ENCODE measurements at regions not wholly inside any gene's neighbourhood (a gene's known extent, or its start where the extent isn't known, plus 50 kb on each side); places are given as distances from the start of the nearest gene placed in this dataset.
A peak's percentile ranks its signal among the peaks of the same experiment; 100 is the strongest.

DNA sequence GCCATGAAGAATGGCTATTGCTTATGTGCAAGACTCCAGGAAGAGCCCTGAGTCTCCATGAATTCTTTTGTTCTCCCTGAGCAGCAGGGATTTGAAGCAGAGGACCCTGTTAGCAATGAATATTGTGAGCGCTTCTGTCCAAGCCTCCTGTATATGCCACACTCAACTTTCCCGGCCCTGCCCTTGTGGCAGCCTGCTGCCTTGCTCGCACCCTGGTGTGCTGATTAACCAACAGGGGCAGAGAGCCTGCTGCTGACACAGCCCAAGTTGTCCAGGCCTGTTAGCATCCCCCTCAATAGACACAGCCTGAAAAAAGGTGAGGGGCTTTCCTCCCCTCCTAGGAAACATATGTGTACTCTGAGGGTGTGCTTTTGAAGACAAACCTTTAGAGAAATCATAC is 131.4 kb downstream of the BMP2 start:
- H2BK15ac ChIP-seq (ENCODE audit: low read length): no peak overlapping the region
- no peak overlapping the region for H3K4ac ChIP-seq (ENCODE audit: low read length)
- no peak for DNase-seq (ENCODE audit: low spot score)
- no peak overlapping the region for H2BK12ac ChIP-seq (ENCODE audit: low read length)
- no peak overlapping the region for H2AFZ ChIP-seq (ENCODE audit: low read length)
- H4K8ac ChIP-seq (ENCODE audit: low read depth, low read length): no peak overlapping the region
- H3K79me1 ChIP-seq (ENCODE audit: low read depth, low read length): no peaks in the 10 kb centered on the region
- no peak overlapping the region for H3K9ac ChIP-seq (ENCODE audit: low read depth, low read length, poor library complexity)
- H3K4me1 ChIP-seq (ENCODE audit: control insufficient read depth in 2 of 2, insufficient read depth in 1 of 2, low read depth in 1 of 2, low read length in 2 of 2): peaks cover 0 to 5% of the 10 kb centered on the region in 2 donors
- no peak overlapping the region for H2AK5ac ChIP-seq (ENCODE audit: low read depth, low read length)
- no CpG with 5 or more reads among the region's 3 CpGs for WGBS, 2 donors (ENCODE audit: extremely low coverage in 2 of 2, insufficient read length in 2 of 2, insufficient replicate concordance in 1 of 2)
- H4K91ac ChIP-seq (ENCODE audit: low read depth, low read length, poor library complexity): no peak overlapping the region
- no peaks in the 10 kb centered on the region for H3K36me3 ChIP-seq (replicated peaks in 1 of 2; ENCODE audit: control insufficient read depth in 2 of 2, insufficient read depth in 2 of 2, low read length in 2 of 2)
- no peak overlapping the region for H3K18ac ChIP-seq (ENCODE audit: low read length)
- no peak overlapping the region for H3K23ac ChIP-seq (ENCODE audit: low read depth, low read length, poor library complexity)
- H3K27me3 ChIP-seq (ENCODE audit: control insufficient read depth in 3 of 3, insufficient read depth in 3 of 3, low read depth in 1 of 3, low read length in 3 of 3): no peaks in the 10 kb centered on the region
- no peak overlapping the region for H3K27ac ChIP-seq (replicated peaks; ENCODE audit: low read length)
- H3K4me2 ChIP-seq (ENCODE audit: insufficient read depth, low read length, poor library complexity, severe bottlenecking): no peak overlapping the region
- H2BK5ac ChIP-seq (ENCODE audit: low read length): no peak overlapping the region
- no peak overlapping the region for H2BK120ac ChIP-seq (ENCODE audit: low read depth, low read length)
- H3K14ac ChIP-seq (ENCODE audit: low read length): no peak overlapping the region
- no peak overlapping the region for H3K4me3 ChIP-seq (ENCODE audit: low read length in 2 of 2)
- no peaks in the 10 kb centered on the region for H3K9me3 ChIP-seq (replicated peaks in 1 of 2; ENCODE audit: control insufficient read depth in 2 of 2, insufficient read depth in 1 of 2, low read depth in 1 of 2, low read length in 2 of 2)

DNA sequence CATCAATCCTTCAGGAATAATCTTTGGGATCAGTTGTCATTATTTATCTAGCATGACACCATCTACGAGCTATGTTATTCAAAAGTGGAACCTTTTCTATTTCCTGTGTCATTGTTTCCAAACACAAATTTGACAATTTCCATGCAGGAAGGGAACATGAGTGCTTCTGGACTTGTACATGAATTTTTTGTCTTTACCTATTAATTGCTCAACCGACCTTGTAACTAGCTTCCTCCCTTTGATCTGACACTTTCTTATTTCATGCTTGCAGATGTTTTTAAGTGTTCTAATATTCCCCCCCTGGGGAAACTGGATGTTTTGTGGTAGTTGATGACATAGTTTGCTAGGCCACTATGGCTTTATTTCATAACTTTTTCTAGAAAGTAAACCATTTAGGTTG is 139.4 kb downstream of the BMP2 start:
- no peak overlapping the region for H2BK5ac ChIP-seq (ENCODE audit: low read length)
- no peak overlapping the region for H3K18ac ChIP-seq (ENCODE audit: low read length)
- H3K4me2 ChIP-seq (ENCODE audit: insufficient read depth, low read length, poor library complexity, severe bottlenecking): no peak overlapping the region
- H3K4me1 ChIP-seq (ENCODE audit: control insufficient read depth in 2 of 2, insufficient read depth in 1 of 2, low read depth in 1 of 2, low read length in 2 of 2): peaks cover 0 to 1% of the 10 kb centered on the region in 2 donors
- H4K91ac ChIP-seq (ENCODE audit: low read depth, low read length, poor library complexity): no peak overlapping the region
- H3K79me1 ChIP-seq (ENCODE audit: low read depth, low read length): no peaks in the 10 kb centered on the region
- no peak overlapping the region for H3K4ac ChIP-seq (ENCODE audit: low read length)
- no peaks in the 10 kb centered on the region for H3K9me3 ChIP-seq (replicated peaks in 1 of 2; ENCODE audit: control insufficient read depth in 2 of 2, insufficient read depth in 1 of 2, low read depth in 1 of 2, low read length in 2 of 2)
- H2BK12ac ChIP-seq (ENCODE audit: low read length): no peak overlapping the region
- no peak overlapping the region for H2AFZ ChIP-seq (ENCODE audit: low read length)
- H3K23ac ChIP-seq (ENCODE audit: low read depth, low read length, poor library complexity): no peak overlapping the region
- H3K4me3 ChIP-seq (ENCODE audit: low read length in 2 of 2): no peak overlapping the region
- no peak overlapping the region for H2BK15ac ChIP-seq (ENCODE audit: low read length)
- no peak overlapping the region for H4K8ac ChIP-seq (ENCODE audit: low read depth, low read length)
- no peak overlapping the region for H2AK5ac ChIP-seq (ENCODE audit: low read depth, low read length)
- H2BK120ac ChIP-seq (ENCODE audit: low read depth, low read length): no peak overlapping the region
- WGBS, 2 donors (ENCODE audit: extremely low coverage in 2 of 2, insufficient read length in 2 of 2, insufficient replicate concordance in 1 of 2): no CpG with 5 or more reads among the region's 2 CpGs
- H3K27me3 ChIP-seq (ENCODE audit: control insufficient read depth in 3 of 3, insufficient read depth in 3 of 3, low read depth in 1 of 3, low read length in 3 of 3): no peaks in the 10 kb centered on the region
- H3K9ac ChIP-seq (ENCODE audit: low read depth, low read length, poor library complexity): no peak overlapping the region
- no peaks in the 10 kb centered on the region for H3K36me3 ChIP-seq (replicated peaks in 1 of 2; ENCODE audit: control insufficient read depth in 2 of 2, insufficient read depth in 2 of 2, low read length in 2 of 2)
- H3K14ac ChIP-seq (ENCODE audit: low read length): no peak overlapping the region
- no peak for DNase-seq (ENCODE audit: low spot score)
- no peak overlapping the region for H3K27ac ChIP-seq (replicated peaks; ENCODE audit: low read length)

DNA sequence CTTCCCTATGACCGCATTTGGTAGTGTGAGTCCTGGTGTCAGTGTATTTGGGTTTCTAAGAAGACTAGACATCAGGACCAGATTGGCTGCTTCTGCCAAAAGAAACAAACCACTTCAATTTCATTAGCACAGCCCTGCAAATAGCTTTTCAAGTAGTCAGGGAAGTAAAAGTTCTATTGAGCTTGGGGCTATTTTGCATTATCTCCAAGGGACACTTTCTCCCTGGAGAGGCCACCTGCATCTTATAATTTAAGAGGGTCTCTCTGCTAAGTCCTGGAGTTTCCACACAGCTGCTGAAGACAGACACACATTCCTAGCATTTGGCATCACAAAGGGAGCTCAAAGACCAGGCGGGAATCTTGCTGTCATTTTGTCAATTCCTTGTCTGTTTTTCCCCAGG is 141.2 kb downstream of the BMP2 start:
- Histone ChIP-seq H3K79me1 (ENCODE audit: low read depth, low read length) (no peaks in the 10 kb centered on the region), H3K4me2 (ENCODE audit: insufficient read depth, low read length, poor library complexity, severe bottlenecking) (no peak overlapping the region), H2AFZ (ENCODE audit: low read length) (no peak overlapping the region), H4K91ac (ENCODE audit: low read depth, low read length, poor library complexity) (no peak overlapping the region), H3K4me3 (ENCODE audit: low read length in 2 of 2) (no peak overlapping the region), H2BK15ac (ENCODE audit: low read length) (no peak overlapping the region), H3K4me1 (ENCODE audit: control insufficient read depth in 2 of 2, insufficient read depth in 1 of 2, low read depth in 1 of 2, low read length in 2 of 2) (peaks cover 0 to 1% of the 10 kb centered on the region in 2 donors), H3K9ac (ENCODE audit: low read depth, low read length, poor library complexity) (no peak overlapping the region), H2BK5ac (ENCODE audit: low read length) (no peak overlapping the region), H2AK5ac (ENCODE audit: low read depth, low read length) (no peak overlapping the region), H3K36me3 (replicated peaks in 1 of 2; ENCODE audit: control insufficient read depth in 2 of 2, insufficient read depth in 2 of 2, low read length in 2 of 2) (no peaks in the 10 kb centered on the region), H4K8ac (ENCODE audit: low read depth, low read length) (no peak overlapping the region), H3K27me3 (ENCODE audit: control insufficient read depth in 3 of 3, insufficient read depth in 3 of 3, low read depth in 1 of 3, low read length in 3 of 3) (no peaks in the 10 kb centered on the region), H3K27ac (replicated peaks; ENCODE audit: low read length) (peak overlapping the region; percentile 2), H2BK120ac (ENCODE audit: low read depth, low read length) (no peak overlapping the region), H3K14ac (ENCODE audit: low read length) (no peak overlapping the region), H3K18ac (ENCODE audit: low read length) (no peak overlapping the region), H2BK12ac (ENCODE audit: low read length) (no peak overlapping the region), H3K4ac (ENCODE audit: low read length) (no peak overlapping the region), H3K23ac (ENCODE audit: low read depth, low read length, poor library complexity) (no peak overlapping the region), H3K9me3 (replicated peaks in 1 of 2; ENCODE audit: control insufficient read depth in 2 of 2, insufficient read depth in 1 of 2, low read depth in 1 of 2, low read length in 2 of 2) (no peaks in the 10 kb centered on the region)
- no CpG with 5 or more reads among the region's 2 CpGs for whole genome bisulfite sequencing, 2 donors (ENCODE audit: extremely low coverage in 2 of 2, insufficient read length in 2 of 2, insufficient replicate concordance in 1 of 2)
- peak; percentile 24 for DNase-seq (ENCODE audit: low spot score)

DNA sequence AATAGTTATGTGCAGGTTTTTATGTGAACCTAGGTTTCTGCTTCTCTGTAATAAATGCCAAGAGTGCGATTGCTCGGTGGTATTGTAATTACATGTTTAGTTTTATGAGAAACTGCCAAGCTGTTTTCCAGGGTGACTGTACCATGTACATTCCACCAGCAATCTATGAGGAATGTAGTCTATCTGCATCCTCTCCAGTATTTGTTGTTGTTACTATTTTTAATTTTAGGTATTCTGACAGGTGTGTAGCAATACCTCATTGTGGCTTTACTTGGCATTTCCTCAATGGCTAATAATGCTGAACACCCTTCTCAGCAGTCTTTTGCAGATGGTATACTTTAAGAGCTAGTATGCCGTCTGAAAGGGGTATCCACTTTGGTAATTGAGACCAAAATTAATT is 142.1 kb downstream of the BMP2 start:
- Histone ChIP-seq H3K23ac (ENCODE audit: low read depth, low read length, poor library complexity) (no peak overlapping the region), H2BK15ac (ENCODE audit: low read length) (no peak overlapping the region), H3K79me1 (ENCODE audit: low read depth, low read length) (no peaks in the 10 kb centered on the region), H4K91ac (ENCODE audit: low read depth, low read length, poor library complexity) (no peak overlapping the region), H2BK120ac (ENCODE audit: low read depth, low read length) (no peak overlapping the region), H3K9me3 (replicated peaks in 1 of 2; ENCODE audit: control insufficient read depth in 2 of 2, insufficient read depth in 1 of 2, low read depth in 1 of 2, low read length in 2 of 2) (no peaks in the 10 kb centered on the region), H2BK5ac (ENCODE audit: low read length) (no peak overlapping the region), H3K4ac (ENCODE audit: low read length) (no peak overlapping the region), H3K27me3 (ENCODE audit: control insufficient read depth in 3 of 3, insufficient read depth in 3 of 3, low read depth in 1 of 3, low read length in 3 of 3) (no peaks in the 10 kb centered on the region), H3K4me3 (ENCODE audit: low read length in 2 of 2) (no peak overlapping the region), H3K27ac (replicated peaks; ENCODE audit: low read length) (no peak overlapping the region), H3K9ac (ENCODE audit: low read depth, low read length, poor library complexity) (no peak overlapping the region), H4K8ac (ENCODE audit: low read depth, low read length) (no peak overlapping the region), H2AK5ac (ENCODE audit: low read depth, low read length) (no peak overlapping the region), H3K4me2 (ENCODE audit: insufficient read depth, low read length, poor library complexity, severe bottlenecking) (no peak overlapping the region), H3K4me1 (ENCODE audit: control insufficient read depth in 2 of 2, insufficient read depth in 1 of 2, low read depth in 1 of 2, low read length in 2 of 2) (peaks cover 0 to 3% of the 10 kb centered on the region in 2 donors), H2BK12ac (ENCODE audit: low read length) (no peak overlapping the region), H3K18ac (ENCODE audit: low read length) (no peak overlapping the region), H3K36me3 (replicated peaks in 1 of 2; ENCODE audit: control insufficient read depth in 2 of 2, insufficient read depth in 2 of 2, low read length in 2 of 2) (no peaks in the 10 kb centered on the region), H3K14ac (ENCODE audit: low read length) (no peak overlapping the region), H2AFZ (ENCODE audit: low read length) (no peak overlapping the region)
- DNase-seq (ENCODE audit: low spot score): no peak
- WGBS, 2 donors (ENCODE audit: extremely low coverage in 2 of 2, insufficient read length in 2 of 2, insufficient replicate concordance in 1 of 2): no CpG with 5 or more reads among the region's 3 CpGs

Measured in neuronal stem cell (in vitro differentiated cells).